Lung (tissue), 11 donors: ENCODE measurements at regions not wholly inside any gene's neighbourhood (a gene's known extent, or its start where the extent isn't known, plus 50 kb on each side); places are given as distances from the start of the nearest gene placed in this dataset.
A peak's percentile ranks its signal among the peaks of the same experiment; 100 is the strongest.
"Not testable (repeated sequence)": the region's sequence is repeated elsewhere in the genome, so short reads cannot be mapped to it uniquely, and the experiment has no call there.

Experiments
- ATAC-seq: fragments of 200-7000 bp; cut with Tn5 transposase; one replicate; pipeline ENCODE4 v1.9.1; 2020; ENCODE audit warnings: moderate number of reproducible peaks; ENCODE audit not compliant: insufficient read depth, low FRiP score
- DNase-seq, 3 donors: peaks; one replicate each; pipeline ENCODE4 v3.0.0-alpha.2; 2013 to 2017
- H3K27ac ChIP-seq, 2 donors: one replicate each; pipeline ENCODE4 v1.5.1; 2013; ENCODE audit warnings: mild to moderate bottlenecking in 2 of 2, moderate library complexity in 2 of 2, control low read depth in 1 of 2, inconsistent platforms in 1 of 2, low read depth in 1 of 2, low read length in 1 of 2
- H3K27me3 ChIP-seq, 3 donors: one replicate each; pipeline ENCODE4 v1.5.1; 2013; ENCODE audit warnings: low read length in 2 of 3; ENCODE audit not compliant: control insufficient read depth in 3 of 3, insufficient read depth in 3 of 3
- H3K36me3 ChIP-seq, 4 donors: one replicate each; pipeline ENCODE4 v1.5.1; 2013; ENCODE audit warnings: low read length in 4 of 4, mild to moderate bottlenecking in 1 of 4, moderate library complexity in 1 of 4; ENCODE audit not compliant: control insufficient read depth in 4 of 4, insufficient read depth in 4 of 4
- H3K4me1 ChIP-seq, 5 donors: one replicate each; pipeline ENCODE4 v1.5.1; 2013; ENCODE audit warnings: low read length in 5 of 5, mild to moderate bottlenecking in 2 of 5, moderate library complexity in 1 of 5; ENCODE audit not compliant: control insufficient read depth in 5 of 5, insufficient read depth in 5 of 5
- H3K4me3 ChIP-seq: one replicate; pipeline ENCODE4 v1.5.1; 2013; ENCODE audit warnings: mild to moderate bottlenecking, control low read depth, moderate library complexity
- H3K9ac ChIP-seq, 2 donors: one replicate each; pipeline ENCODE4 v1.5.1; 2013; ENCODE audit warnings: low read length in 2 of 2, control low read depth in 1 of 2; ENCODE audit not compliant: insufficient read depth in 1 of 2
- H3K9me3 ChIP-seq, 4 donors: one replicate each; pipeline ENCODE4 v1.5.1; 2013; ENCODE audit warnings: low read length in 3 of 4, mild to moderate bottlenecking in 1 of 4, moderate library complexity in 1 of 4; ENCODE audit not compliant: control insufficient read depth in 4 of 4, insufficient read depth in 3 of 4
- CTCF ChIP-seq: IDR thresholded peaks from 2 replicates; pipeline ENCODE4 v1.5.1; 2012; ENCODE audit warnings: mild to moderate bottlenecking; ENCODE audit errors: control extremely low read depth, extremely low read depth
- WGBS, 2 donors: extraction: QIAGEN DNeasy Blood & Tissue Kit; methylation state at CpG; one replicate each; pipeline ENCODE4 v1.1.7; 2013; 5-methylcytosine and 5-hydroxymethylcytosine counted together
- donor health status: control.
- donor health status: control.
- donor health status: Bipolar disorder and iron deficiency.
- donor health status: healthy.
- donor health status: DM: yes; HTN: yes; CAD: no.

- H3K9ac ChIP-seq: no peak overlapping the region
- H3K4me1 ChIP-seq: no peaks in the 10 kb centered on the region
- DNase-seq: no peak
- no peak for ATAC-seq
- H3K27ac ChIP-seq: no peak overlapping the region
- no peak for TF ChIP-seq CTCF
- H3K4me3 ChIP-seq: no peak overlapping the region
- 81 to 88% methylated on average over 3 of the region's 3 CpGs for WGBS, 2 donors
- peaks cover 0 to 2% (median 0%) of the 10 kb centered on the region in 4 donors for H3K9me3 ChIP-seq
- H3K27me3 ChIP-seq: no peaks in the 10 kb centered on the region
- no peaks in the 10 kb centered on the region for H3K36me3 ChIP-seq
These were observed 134.7 kb upstream of the ELAC2 start for GRCh38 chr17:13152501-13152900.

GRCh38 chr17:13150738-13151137, 132.9 kb upstream of the ELAC2 start:
- H3K36me3 ChIP-seq, H3K27ac ChIP-seq, H3K27me3 ChIP-seq, H3K4me1 ChIP-seq, H3K9me3 ChIP-seq, H3K4me3 ChIP-seq, ATAC-seq, DNase-seq, H3K9ac ChIP-seq: not testable (repeated sequence)
- WGBS, 2 donors: 91 to 97% methylated on average over 6 of the region's 6 CpGs

- ATAC-seq: no peak
- no peak for DNase-seq
- no peaks in the 10 kb centered on the region for H3K36me3 ChIP-seq
- no peak overlapping the region for H3K27ac ChIP-seq
- no peaks in the 10 kb centered on the region for H3K27me3 ChIP-seq
- no peak overlapping the region for H3K9ac ChIP-seq
- no peak for TF ChIP-seq CTCF
- H3K9me3 ChIP-seq: peaks cover 0 to 5% (median under 1%) of the 10 kb centered on the region in 4 donors
- 80 to 91% methylated on average over 1 of the region's 1 CpG for WGBS, 2 donors
- H3K4me3 ChIP-seq: no peak overlapping the region
- no peaks in the 10 kb centered on the region for H3K4me1 ChIP-seq
These were observed 125.2 kb upstream of the ELAC2 start for GRCh38 chr17:13143001-13143400.

GRCh38 chr17:13140750-13141149, 122.9 kb upstream of the ELAC2 start:
- peaks cover 0 to 5% (median 1%) of the 10 kb centered on the region in 4 donors for H3K9me3 ChIP-seq
- H3K27me3 ChIP-seq: no peaks in the 10 kb centered on the region
- H3K4me3 ChIP-seq: no peak overlapping the region
- DNase-seq (peak in 2 of 3 donors; percentile 33 to 49), ATAC-seq (no peak)
- H3K36me3 ChIP-seq: no peaks in the 10 kb centered on the region
- H3K27ac ChIP-seq: no peak overlapping the region
- no peak overlapping the region for H3K9ac ChIP-seq
- WGBS, 2 donors: 26 to 57% methylated on average over 2 of the region's 2 CpGs
- no peaks in the 10 kb centered on the region for H3K4me1 ChIP-seq
- no peak for TF ChIP-seq CTCF
